Lower leg skin (tissue), 4 donors: ENCODE measurements at regions not wholly inside any gene's neighbourhood (a gene's known extent, or its start where the extent isn't known, plus 50 kb on each side); places are given as distances from the start of the nearest gene placed in this dataset.

ENCODE experiments used
- DNase-seq, 2 donors: peaks; one replicate each; pipeline ENCODE4 v3.0.0-alpha.2; 2019; ENCODE audit warnings: low spot score in 2 of 2
- H3K4me3 ChIP-seq: fragments of 200-600 bp; sonication (generic); 2 replicates; pipeline ENCODE4 v1.5.1; 2017; ENCODE audit warnings: mild to moderate bottlenecking, low read depth; ENCODE audit not compliant: poor library complexity, severe bottlenecking
- CTCF ChIP-seq, 3 donors: fragments of 450-650 bp; IDR thresholded peaks; one replicate each; pipeline ENCODE4 v1.5.1; 2016; ENCODE audit warnings: antibody characterized with exemption in 3 of 3, mild to moderate bottlenecking in 3 of 3, moderate library complexity in 2 of 3
- POLR2A ChIP-seq, 2 donors: fragments of 450-650 bp; IDR thresholded peaks; one replicate each; pipeline ENCODE4 v1.6.1; 2016 to 2017; ENCODE audit warnings: antibody characterized with exemption in 2 of 2, mild to moderate bottlenecking in 1 of 2, moderate library complexity in 1 of 2
- WGBS, 2 donors: methylation state at CpG; one replicate each; pipeline ENCODE4 v1.1.5; 2018; 5-methylcytosine and 5-hydroxymethylcytosine counted together
- intact Hi-C: fragments of 100-400 bp; cut with DNase I; formaldehyde crosslinking; loops from one replicate; pipeline ENCODE4 v1.15.0; 2023; ENCODE audit warnings: low total_unique reads

GRCh38 chr1:9425859-9426258 is 113.4 kb upstream of the SLC25A33 start:
- H3K4me3 ChIP-seq: no peak overlapping the region
- TF ChIP-seq POLR2A (IDR thresholded peaks at IDR 0.05) (no peak), CTCF (IDR thresholded peaks at IDR 0.05) (no peak)
- DNase-seq: no peak
- intact Hi-C loops: no loop called here
- 71 to 80% methylated on average over 7 of the region's 7 CpGs for WGBS, 2 donors

GRCh38 chr1:9426291-9426711 is 113.0 kb upstream of the SLC25A33 start:
- 41 to 52% methylated on average over 8 to 13 of the region's 13 CpGs for WGBS, 2 donors
- no peak for DNase-seq
- TF ChIP-seq POLR2A (IDR thresholded peaks at IDR 0.05): no peak
- TF ChIP-seq CTCF (IDR thresholded peaks at IDR 0.05): no peak
- intact Hi-C loops: no loop called here
- H3K4me3 ChIP-seq: no peak overlapping the region

GRCh38 chr1:9427388-9427787 is 111.9 kb upstream of the SLC25A33 start:
- WGBS, 2 donors: 84 to 85% methylated on average over 2 of the region's 2 CpGs
- intact Hi-C loops: no loop called here
- H3K4me3 ChIP-seq: no peak overlapping the region

GRCh38 chr1:9428601-9429341 is 110.5 kb upstream of the SLC25A33 start:
- H3K4me3 ChIP-seq: peak overlapping the region; percentile 29
- intact Hi-C loops: no loop called here
- TF ChIP-seq CTCF (IDR thresholded peaks at IDR 0.05): no peak
- peak in 1 of 2 donors; percentile 32 for TF ChIP-seq POLR2A (IDR thresholded peaks at IDR 0.05)
- 2 to 4% methylated on average over 48 of the region's 48 CpGs for WGBS, 2 donors
- peak; percentile 99 to 100 for DNase-seq

More at GRCh38 chr1:9427388-9427787, 111.9 kb upstream of the SLC25A33 start:
- TF ChIP-seq POLR2A (IDR thresholded peaks at IDR 0.05): no peak
- no peak for TF ChIP-seq CTCF (IDR thresholded peaks at IDR 0.05)
- DNase-seq: no peak

- TF ChIP-seq CTCF (IDR thresholded peaks at IDR 0.05): no peak
- no peak for TF ChIP-seq POLR2A (IDR thresholded peaks at IDR 0.05)
- intact Hi-C loops: no loop called here
- no peak for DNase-seq
- peak overlapping the region; percentile 29 for H3K4me3 ChIP-seq
- WGBS, 2 donors: 23 to 38% methylated on average over 6 of the region's 6 CpGs
Observed at GRCh38 chr1:9429342-9429711, 109.9 kb upstream of the SLC25A33 start.
